HepG2 (cell line): ENCODE measurements at regions not wholly inside any gene's neighbourhood (a gene's known extent, or its start where the extent isn't known, plus 50 kb on each side); places are given as distances from the start of the nearest gene placed in this dataset.

ENCODE experiments used
- CREB3 ChIP-seq: sonication (generic); formaldehyde crosslinking; IDR thresholded peaks from 2 replicates; pipeline ENCODE4 v1.5.0; 2020; ENCODE audit warnings: missing genetic modification reagents
- DR1 ChIP-seq: sonication (generic); formaldehyde crosslinking; IDR thresholded peaks from 2 replicates; pipeline ENCODE4 v1.8.0; 2021; ENCODE audit warnings: mild to moderate bottlenecking, missing genetic modification reagents, inconsistent platforms
- GLI4 ChIP-seq: sonication (generic); formaldehyde crosslinking; IDR thresholded peaks from 2 replicates; pipeline ENCODE4 v1.5.1; 2020; ENCODE audit warnings: missing genetic modification reagents, mild to moderate bottlenecking, moderate library complexity, borderline replicate concordance
- SP4 ChIP-seq: sonication (generic); formaldehyde crosslinking; IDR thresholded peaks from 2 replicates; pipeline ENCODE4 v1.8.1; 2023; ENCODE audit warnings: mild to moderate bottlenecking, missing genetic modification reagents
- TFDP1 ChIP-seq: IDR thresholded peaks from 2 replicates; pipeline ENCODE4 v1.6.1; 2016; ENCODE audit warnings: missing compliant biosample characterization, missing genetic modification reagents, borderline replicate concordance
- ZNF280D ChIP-seq: sonication (generic); formaldehyde crosslinking; IDR thresholded peaks from 2 replicates; pipeline ENCODE4 v1.5.1; 2020; ENCODE audit warnings: mild to moderate bottlenecking, missing genetic modification reagents
- ZNF468 ChIP-seq: sonication (generic); formaldehyde crosslinking; IDR thresholded peaks from 2 replicates; pipeline ENCODE4 v1.8.0; 2022; ENCODE audit warnings: mild to moderate bottlenecking, moderate library complexity, missing genetic modification reagents

- TF ChIP-seq ZNF280D (CRISPR knock-in tag) (no peak), SP4 (CRISPR knock-in tag) (no peak), TFDP1 (CRISPR knock-in tag) (no peak), ZNF468 (no peak), DR1 (CRISPR knock-in tag) (no peak), GLI4 (CRISPR knock-in tag) (no peak), CREB3 (CRISPR knock-in tag) (no peak)
- TF ChIP-seq, all 625 proteins: peak for 0
Measured at GRCh38 chr10:10552948-10553347, 464.7 kb upstream of the CELF2 start (continued).
